Fibroblast of lung (primary cell): ENCODE measurements at regions not wholly inside any gene's neighbourhood (a gene's known extent, or its start where the extent isn't known, plus 50 kb on each side); places are given as distances from the start of the nearest gene placed in this dataset.
A peak's percentile ranks its signal among the peaks of the same experiment; 100 is the strongest.

Experiments used
- DNase-seq, 2 donors: peaks; one replicate each; pipeline versions ENCODE4 v3.0.0 to v3.0.0-alpha.2; 2010; ENCODE audit warnings: low read depth in 2 of 2
- H2AFZ ChIP-seq: 2 replicates; pipeline ENCODE4 v1.5.1; 2012; ENCODE audit warnings: low read length, control low read depth, inconsistent platforms
- H3K27ac ChIP-seq: 2 replicates; pipeline ENCODE4 v1.5.1; 2011; ENCODE audit warnings: low read length, control low read depth; ENCODE audit not compliant: insufficient read depth
- H3K27me3 ChIP-seq: 2 replicates; pipeline ENCODE4 v1.5.1; 2011; ENCODE audit warnings: mild to moderate bottlenecking, low read length; ENCODE audit not compliant: control insufficient read depth, insufficient read depth
- H3K36me3 ChIP-seq: 2 replicates; pipeline ENCODE4 v1.5.1; 2011; ENCODE audit warnings: low read length; ENCODE audit not compliant: control insufficient read depth, insufficient read depth
- H3K4me1 ChIP-seq: 2 replicates; pipeline ENCODE4 v1.5.1; 2011; ENCODE audit warnings: low read length; ENCODE audit not compliant: control insufficient read depth, insufficient read depth; ENCODE audit errors: extremely low read depth
- H3K4me2 ChIP-seq: 2 replicates; pipeline ENCODE4 v1.5.1; 2011; ENCODE audit warnings: low read length, control low read depth; ENCODE audit not compliant: insufficient read depth; ENCODE audit errors: extremely low read depth
- H3K4me3 ChIP-seq, 4 experiments: fragments of 200-600 bp in 1 of 4; sonication (generic) in 1 of 4; replicated peaks in 1 of 4; 2 replicates each; pipeline ENCODE4 v1.5.1; 2011 to 2016; ENCODE audit warnings: low read length in 4 of 4, low read depth in 3 of 4, mild to moderate bottlenecking in 3 of 4, control low read depth in 2 of 4, inconsistent platforms in 1 of 4, mixed read lengths in 1 of 4; ENCODE audit not compliant: insufficient read depth in 1 of 4; ENCODE audit errors: control extremely low read depth in 1 of 4
- H3K79me2 ChIP-seq: 2 replicates; pipeline ENCODE4 v1.5.1; 2012; ENCODE audit warnings: mild to moderate bottlenecking, low read length, inconsistent platforms; ENCODE audit not compliant: control insufficient read depth, insufficient read depth
- H3K9ac ChIP-seq: 2 replicates; pipeline ENCODE4 v1.5.1; 2011; ENCODE audit warnings: mild to moderate bottlenecking, low read length, control low read depth; ENCODE audit not compliant: insufficient read depth
- H3K9me3 ChIP-seq: 2 replicates; pipeline ENCODE4 v1.5.1; 2012; ENCODE audit warnings: low read depth, low read length; ENCODE audit not compliant: control insufficient read depth, insufficient read depth
- H4K20me1 ChIP-seq: 2 replicates; pipeline ENCODE4 v1.5.1; 2011; ENCODE audit warnings: low read length; ENCODE audit not compliant: control insufficient read depth, insufficient read depth; ENCODE audit errors: extremely low read depth
- EZH2 ChIP-seq: IDR thresholded peaks from 2 replicates; pipeline ENCODE4 v1.5.1; 2012; ENCODE audit warnings: low read length, control low read depth, mild to moderate bottlenecking; ENCODE audit errors: missing control alignments
- TF ChIP-seq, protein P1 (sequence below), 2 donors: IDR thresholded peaks in 1 of 2; conservative IDR thresholded peaks in 1 of 2; 1 replicate in 1 of 2; 2 replicates in 1 of 2; pipeline ENCODE4 v1.5.1; 2011 to 2012; ENCODE audit warnings: low read length in 2 of 2, control low read depth in 1 of 2, inconsistent platforms in 1 of 2, low read depth in 1 of 2, mild to moderate bottlenecking in 1 of 2

DNA sequence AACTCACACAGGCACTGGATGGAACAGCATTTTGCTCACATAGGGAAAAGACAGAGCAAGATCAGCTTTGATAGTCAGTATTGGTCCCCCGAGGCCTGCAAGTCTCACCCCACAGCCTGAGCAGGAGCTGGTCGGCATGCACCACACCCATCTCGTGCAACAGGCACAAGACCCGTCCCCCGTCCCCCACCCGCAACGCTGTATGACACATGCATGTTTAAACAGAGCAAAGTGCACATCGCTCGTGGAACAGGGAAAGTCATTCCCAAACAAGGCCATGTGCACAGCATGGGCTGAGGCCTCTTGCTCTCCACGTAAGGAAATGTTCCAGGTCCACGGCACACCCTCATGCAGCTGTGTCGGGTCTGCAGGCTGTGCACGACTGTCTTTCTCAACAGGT is 527.2 kb downstream of the ACTR3B start:
- no peaks in the 10 kb centered on the region for H3K4me1 ChIP-seq
- DNase-seq, result no peak
- no peak overlapping the region for H3K4me3 ChIP-seq
- no peaks in the 10 kb centered on the region for H3K9me3 ChIP-seq
- H3K79me2 ChIP-seq, result no peaks in the 10 kb centered on the region
- no peak overlapping the region for H2AFZ ChIP-seq
- no peaks in the 10 kb centered on the region for H3K36me3 ChIP-seq
- H4K20me1 ChIP-seq, result no peaks in the 10 kb centered on the region
- H3K4me2 ChIP-seq, result no peak overlapping the region
- no peaks in the 10 kb centered on the region for H3K27me3 ChIP-seq
- H3K9ac ChIP-seq, result no peak overlapping the region
- H3K27ac ChIP-seq, result no peak overlapping the region
- TF ChIP-seq, protein P1, sequence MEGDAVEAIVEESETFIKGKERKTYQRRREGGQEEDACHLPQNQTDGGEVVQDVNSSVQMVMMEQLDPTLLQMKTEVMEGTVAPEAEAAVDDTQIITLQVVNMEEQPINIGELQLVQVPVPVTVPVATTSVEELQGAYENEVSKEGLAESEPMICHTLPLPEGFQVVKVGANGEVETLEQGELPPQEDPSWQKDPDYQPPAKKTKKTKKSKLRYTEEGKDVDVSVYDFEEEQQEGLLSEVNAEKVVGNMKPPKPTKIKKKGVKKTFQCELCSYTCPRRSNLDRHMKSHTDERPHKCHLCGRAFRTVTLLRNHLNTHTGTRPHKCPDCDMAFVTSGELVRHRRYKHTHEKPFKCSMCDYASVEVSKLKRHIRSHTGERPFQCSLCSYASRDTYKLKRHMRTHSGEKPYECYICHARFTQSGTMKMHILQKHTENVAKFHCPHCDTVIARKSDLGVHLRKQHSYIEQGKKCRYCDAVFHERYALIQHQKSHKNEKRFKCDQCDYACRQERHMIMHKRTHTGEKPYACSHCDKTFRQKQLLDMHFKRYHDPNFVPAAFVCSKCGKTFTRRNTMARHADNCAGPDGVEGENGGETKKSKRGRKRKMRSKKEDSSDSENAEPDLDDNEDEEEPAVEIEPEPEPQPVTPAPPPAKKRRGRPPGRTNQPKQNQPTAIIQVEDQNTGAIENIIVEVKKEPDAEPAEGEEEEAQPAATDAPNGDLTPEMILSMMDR (conservative IDR thresholded peaks at IDR 0.05 in 1 of 2, IDR thresholded peaks at IDR 0.05 in 1 of 2; ENCODE audit: low read depth in 1 of 2, low read length in 2 of 2), result no peak
- TF ChIP-seq EZH2, result no peak

DNA sequence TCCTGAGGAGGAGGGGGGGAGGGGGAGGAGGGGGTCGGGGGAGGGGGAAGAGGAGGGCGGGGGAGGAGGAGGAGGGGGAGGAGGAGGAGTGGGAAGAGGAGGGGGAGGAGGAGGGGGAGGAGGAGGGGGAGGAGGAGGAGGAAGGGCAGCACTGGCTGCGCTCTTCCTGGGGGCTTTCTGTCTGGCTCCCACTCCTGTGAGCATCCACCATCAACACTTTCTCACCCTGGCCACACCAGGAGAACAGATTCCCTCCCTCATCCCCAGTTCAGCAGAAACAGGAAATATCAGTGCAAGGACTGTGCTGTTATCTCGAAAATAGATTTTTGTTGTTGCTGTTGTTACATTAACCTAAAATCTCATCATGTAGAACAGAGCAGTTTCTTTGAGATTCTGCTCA is 530.5 kb downstream of the ACTR3B start:
- no peak overlapping the region for H3K4me2 ChIP-seq
- DNase-seq, result no peak
- no peaks in the 10 kb centered on the region for H4K20me1 ChIP-seq
- no peak overlapping the region for H3K27ac ChIP-seq
- H3K9ac ChIP-seq, result no peak overlapping the region
- no peaks in the 10 kb centered on the region for H3K27me3 ChIP-seq
- no peak overlapping the region for H2AFZ ChIP-seq
- no peaks in the 10 kb centered on the region for H3K9me3 ChIP-seq
- H3K4me1 ChIP-seq, result no peaks in the 10 kb centered on the region
- H3K4me3 ChIP-seq, result no peak overlapping the region
- H3K36me3 ChIP-seq, result no peaks in the 10 kb centered on the region
- no peaks in the 10 kb centered on the region for H3K79me2 ChIP-seq
- TF ChIP-seq, protein P1 (conservative IDR thresholded peaks at IDR 0.05 in 1 of 2, IDR thresholded peaks at IDR 0.05 in 1 of 2; ENCODE audit: low read depth in 1 of 2, low read length in 2 of 2), result no peak
- no peak for TF ChIP-seq EZH2

DNA sequence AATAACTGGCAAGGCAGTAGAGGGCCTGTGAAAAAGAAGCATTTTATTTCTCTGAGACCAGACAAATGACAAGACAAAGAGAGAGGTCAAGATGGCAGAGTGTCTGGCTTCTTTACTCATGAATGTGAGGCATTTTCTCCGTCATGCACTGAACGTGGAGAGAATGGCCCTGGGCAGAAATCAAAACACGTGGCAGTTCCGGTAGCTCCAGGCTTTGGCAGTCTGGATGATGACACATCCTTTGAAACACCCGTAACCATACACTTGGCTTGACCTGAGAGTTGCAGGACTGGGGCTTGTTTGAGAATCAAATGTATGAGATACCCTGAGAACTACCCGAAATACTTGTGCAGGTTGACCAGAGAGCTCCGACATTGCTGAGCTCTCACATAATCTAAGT is 537.6 kb downstream of the ACTR3B start:
- Histone ChIP-seq H3K27ac (no peak overlapping the region), H4K20me1 (no peaks in the 10 kb centered on the region), H3K4me3 (no peak overlapping the region), H3K79me2 (no peaks in the 10 kb centered on the region), H3K27me3 (no peaks in the 10 kb centered on the region), H2AFZ (no peak overlapping the region), H3K4me1 (no peaks in the 10 kb centered on the region), H3K4me2 (no peak overlapping the region), H3K36me3 (no peaks in the 10 kb centered on the region), H3K9me3 (no peaks in the 10 kb centered on the region), H3K9ac (no peak overlapping the region)
- no peak for TF ChIP-seq EZH2
- TF ChIP-seq, protein P1 (conservative IDR thresholded peaks at IDR 0.05 in 1 of 2, IDR thresholded peaks at IDR 0.05 in 1 of 2; ENCODE audit: low read depth in 1 of 2, low read length in 2 of 2), result no peak
- peak in 1 of 2 donors; percentile 27 for DNase-seq
